GM18909 (cell line): ENCODE measurements at regions not wholly inside any gene's neighbourhood (a gene's known extent, or its start where the extent isn't known, plus 50 kb on each side); places are given as distances from the start of the nearest gene placed in this dataset.
"Not testable (repeated sequence)": the region's sequence is repeated elsewhere in the genome, so short reads cannot be mapped to it uniquely, and the experiment has no call there.

Experiments used
- ATAC-seq: cut with Tn5 transposase; IDR thresholded peaks from one replicate; pipeline ENCODE4 v1.9.1; 2021; ENCODE audit warnings: mild to moderate bottlenecking; ENCODE audit not compliant: unreplicated experiment, poor library complexity

DNA sequence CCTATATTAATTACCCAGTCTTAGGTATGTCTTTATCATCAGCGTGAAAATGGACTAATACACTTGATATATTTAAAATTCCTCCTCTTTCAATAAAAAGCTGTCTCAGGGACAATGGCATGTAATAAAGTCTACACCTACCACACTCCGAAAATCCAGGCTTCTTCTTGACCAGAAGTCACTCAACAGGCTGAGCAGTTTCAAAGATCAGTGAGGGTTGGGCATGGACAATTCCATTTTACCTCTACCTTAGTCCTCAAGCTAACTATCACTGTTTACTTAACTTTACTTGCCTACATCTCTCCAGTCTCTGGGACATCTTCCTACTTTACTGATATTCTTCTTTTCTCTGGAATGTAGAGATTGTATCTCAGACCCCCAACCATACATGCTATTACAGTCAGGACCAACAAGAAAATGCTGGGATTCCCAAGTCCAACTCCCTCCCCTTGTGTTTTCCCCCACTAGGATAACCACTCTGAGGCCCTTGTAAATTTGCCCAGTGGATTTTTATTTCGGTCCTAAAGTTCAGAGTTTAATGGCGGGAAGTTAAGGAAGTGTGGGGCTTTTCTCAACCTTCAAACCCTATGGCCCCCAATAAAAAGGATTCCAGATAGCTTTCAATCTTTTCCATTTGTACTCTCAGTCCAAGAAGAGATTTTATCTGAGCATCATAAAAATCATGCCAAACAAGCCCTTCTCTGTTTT is 137.1 kb upstream of the TSC22D2 start:
- ATAC-seq: no peak

DNA sequence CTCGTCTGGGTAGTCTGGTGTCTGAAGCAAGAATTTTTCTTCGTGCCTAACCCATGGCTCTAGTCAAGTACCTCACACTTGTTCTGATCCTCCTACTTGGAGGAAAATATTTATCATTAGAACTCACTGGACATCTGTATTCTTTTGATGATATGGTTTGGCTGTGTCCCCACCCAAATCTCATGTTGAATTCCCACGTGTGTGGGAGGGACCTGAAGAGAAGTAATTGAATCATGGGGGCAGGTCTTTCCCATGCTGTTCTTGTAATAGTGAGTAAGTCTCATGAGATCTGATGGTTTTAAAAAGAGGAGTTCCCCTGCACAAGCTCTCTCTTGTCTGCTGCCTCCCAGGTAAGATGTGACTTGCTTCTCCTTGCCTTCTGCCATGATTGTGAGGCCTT is 137.7 kb upstream of the TSC22D2 start:
- not testable (repeated sequence) for ATAC-seq

DNA sequence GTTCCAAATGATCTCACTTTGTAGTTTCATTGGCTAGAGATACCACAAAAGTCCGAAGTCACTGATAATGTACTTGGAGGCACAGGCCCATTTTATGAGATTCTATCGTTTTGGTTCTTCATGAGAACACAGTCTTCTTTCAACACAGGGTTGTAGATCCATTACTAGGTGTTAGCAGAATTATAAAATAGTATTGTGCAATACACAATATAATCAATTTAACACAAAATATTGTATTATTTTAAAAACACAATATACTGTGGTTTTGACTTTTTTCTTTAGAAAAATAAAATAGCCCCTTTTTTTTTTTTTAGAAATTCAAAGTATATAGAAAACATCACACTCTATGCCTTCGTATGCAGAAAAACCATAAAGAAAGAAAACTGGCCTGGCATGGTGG is 138.6 kb upstream of the TSC22D2 start:
- ATAC-seq: no peak

DNA sequence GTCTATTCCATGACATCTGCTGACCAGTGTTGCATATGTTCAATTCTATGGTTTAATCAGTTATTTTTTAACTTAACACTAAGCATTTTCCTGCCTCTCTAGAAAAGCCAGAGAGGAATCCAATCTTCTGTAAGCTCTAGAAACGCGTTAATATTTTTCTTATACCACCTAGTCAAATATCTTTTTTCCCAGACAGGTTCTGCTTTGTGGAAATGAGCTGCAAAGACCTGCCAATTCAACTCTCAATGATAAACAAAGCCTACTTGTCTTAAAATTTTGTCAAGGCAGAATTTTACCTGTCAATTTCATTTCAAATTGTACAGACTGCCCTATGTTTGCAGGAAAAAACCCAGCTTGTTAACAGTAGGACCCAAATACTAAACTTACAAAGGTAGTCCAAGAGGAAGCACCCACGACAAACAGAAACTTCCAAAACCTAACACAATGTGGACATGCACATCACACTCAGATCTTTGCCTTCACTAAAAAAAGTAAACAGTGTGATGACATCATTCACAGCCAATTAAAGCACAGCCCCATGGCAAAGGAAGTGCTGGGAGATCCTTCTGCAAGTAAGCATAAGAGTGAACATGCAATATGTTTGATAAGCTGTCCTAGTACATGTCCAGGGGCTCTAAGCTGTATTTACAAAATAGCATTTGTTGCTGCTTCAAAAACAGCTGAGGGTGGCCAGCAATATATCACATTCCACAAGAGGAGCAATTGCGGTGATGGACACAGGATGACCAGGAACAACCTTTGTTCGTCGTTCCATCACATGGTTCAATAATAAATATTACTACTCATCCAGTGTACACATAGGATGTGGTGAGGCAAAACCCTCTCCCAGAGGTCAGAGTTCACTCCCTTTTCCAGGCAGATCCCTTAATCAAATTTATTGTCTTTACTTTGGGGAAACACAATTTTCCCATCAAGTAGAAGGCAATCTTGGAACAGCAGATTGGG is 139.4 kb upstream of the TSC22D2 start:
- no peak for ATAC-seq

DNA sequence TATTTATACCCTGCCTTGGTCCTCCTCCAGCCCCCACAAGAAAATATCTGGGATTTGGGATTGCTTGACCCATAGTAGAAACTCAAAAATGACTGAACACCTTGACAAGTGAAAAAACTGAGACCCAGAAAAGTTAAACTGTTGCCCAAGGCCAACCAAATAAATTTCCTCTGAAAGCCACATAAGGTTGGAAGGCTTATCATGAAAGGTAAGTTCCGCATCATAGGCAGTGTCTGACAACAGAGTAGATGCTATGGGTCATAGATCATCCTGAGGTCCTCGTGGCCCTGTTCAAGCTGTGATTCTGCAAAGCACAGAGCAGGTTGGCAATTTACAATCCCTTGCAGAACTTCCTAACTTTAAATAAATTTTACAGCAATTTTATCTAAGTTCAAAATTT is 140.8 kb upstream of the TSC22D2 start:
- ATAC-seq: no peak

DNA sequence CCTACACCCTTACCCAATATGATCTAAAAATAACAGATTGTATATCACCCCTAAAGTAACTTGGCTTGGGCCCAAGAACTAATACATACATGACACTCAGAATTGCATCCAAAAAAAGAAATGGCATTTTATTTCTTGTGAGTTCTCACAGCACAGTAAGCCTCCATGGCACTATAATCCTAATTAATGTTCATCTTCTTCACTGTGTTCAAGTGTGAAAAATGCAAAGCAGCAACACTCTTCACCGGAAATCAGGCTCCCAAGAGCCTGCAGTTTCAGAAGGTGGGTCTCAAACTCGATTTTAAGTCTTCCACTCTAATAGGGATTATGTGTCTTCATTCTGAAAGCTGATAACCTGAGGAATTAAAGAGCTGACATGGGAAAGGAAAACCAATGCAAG is 142.8 kb upstream of the TSC22D2 start:
- ATAC-seq: no peak

DNA sequence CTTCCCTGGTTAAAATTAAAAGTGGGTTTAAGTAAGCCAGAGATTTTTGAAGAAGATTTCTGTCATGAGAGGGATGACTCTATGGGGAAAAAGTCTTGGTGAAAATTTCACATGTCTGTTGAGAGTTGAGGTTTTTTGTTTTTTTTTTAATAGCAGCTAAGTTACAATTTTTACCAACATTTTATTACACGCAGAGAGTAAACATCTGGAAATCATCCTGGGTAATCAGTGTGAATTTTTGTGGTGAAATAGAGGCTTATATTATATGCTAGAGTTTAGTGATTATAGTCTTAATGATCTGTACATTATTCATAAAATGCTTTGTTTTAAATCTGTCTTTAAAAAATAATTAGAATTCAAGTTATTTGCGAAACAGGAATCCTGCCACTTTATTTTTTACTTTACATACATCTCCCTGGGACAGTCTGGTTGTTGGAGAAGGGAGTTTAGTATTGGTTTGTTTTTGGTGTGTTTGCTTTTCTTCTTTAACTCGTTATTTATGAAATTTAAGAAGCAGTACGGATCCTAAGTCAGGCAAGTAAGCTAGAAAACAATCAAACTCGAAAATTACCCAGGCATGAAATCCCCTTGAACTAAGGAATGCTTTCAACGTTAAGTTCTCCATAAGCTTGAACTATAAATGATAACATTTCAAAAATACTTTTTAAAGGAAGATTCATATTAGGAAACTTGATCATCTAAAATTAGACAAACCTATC is 143.4 kb upstream of the TSC22D2 start:
- no peak for ATAC-seq

DNA sequence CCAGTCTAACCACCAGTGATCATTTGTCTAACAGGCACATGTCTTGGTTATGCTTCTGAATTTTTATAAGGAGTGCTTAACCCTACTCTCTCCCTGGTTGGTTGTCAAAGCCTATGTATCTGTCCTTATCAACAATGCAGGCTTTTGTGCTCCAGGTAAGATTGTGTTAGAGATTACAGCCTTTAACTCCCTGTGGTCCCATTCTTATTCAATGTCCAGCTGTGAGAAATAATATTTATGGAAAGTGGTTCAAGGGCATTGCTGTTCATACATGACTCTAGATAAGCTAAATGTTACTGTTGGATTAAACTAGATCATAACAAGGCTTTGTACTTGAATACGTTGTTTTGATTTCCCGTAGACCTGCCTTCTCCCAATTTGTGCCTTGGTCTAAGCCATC is 146.1 kb upstream of the TSC22D2 start:
- ATAC-seq: no peak

DNA sequence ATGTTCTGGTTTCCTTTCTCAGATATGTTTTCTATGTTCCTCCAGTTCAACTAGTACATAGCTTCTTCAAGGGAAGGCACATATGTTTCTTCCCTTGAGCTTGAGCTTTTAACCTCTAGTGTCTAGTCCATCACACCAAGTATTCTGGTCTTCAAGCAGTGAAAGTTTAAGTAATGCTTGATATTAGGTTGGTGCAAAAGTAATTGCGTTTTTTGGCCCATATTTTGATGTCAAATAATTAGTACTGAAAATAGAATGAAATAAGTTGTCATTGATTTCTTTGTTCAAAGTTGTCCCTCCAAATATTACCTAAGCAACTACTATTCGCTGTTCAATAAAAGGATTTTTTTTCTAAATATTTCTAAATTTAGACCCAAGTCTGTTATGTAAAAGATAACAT is 146.7 kb upstream of the TSC22D2 start:
- no peak for ATAC-seq

DNA sequence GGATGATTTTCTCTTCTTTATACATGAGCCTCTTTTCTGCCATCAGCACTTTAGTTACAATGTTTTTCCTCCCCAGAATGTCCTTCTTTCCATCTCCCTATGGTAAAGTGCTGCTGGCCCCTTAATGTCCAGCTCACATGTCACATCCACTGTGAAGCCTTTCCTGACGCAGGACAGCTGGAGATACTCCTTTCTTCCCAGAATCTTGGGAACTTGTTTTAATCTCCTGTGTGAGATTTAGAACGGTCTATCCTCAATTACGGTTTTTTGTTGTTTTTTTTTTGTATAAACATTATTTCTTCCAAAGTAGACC is 147.7 kb upstream of the TSC22D2 start:
- no peak for ATAC-seq

DNA sequence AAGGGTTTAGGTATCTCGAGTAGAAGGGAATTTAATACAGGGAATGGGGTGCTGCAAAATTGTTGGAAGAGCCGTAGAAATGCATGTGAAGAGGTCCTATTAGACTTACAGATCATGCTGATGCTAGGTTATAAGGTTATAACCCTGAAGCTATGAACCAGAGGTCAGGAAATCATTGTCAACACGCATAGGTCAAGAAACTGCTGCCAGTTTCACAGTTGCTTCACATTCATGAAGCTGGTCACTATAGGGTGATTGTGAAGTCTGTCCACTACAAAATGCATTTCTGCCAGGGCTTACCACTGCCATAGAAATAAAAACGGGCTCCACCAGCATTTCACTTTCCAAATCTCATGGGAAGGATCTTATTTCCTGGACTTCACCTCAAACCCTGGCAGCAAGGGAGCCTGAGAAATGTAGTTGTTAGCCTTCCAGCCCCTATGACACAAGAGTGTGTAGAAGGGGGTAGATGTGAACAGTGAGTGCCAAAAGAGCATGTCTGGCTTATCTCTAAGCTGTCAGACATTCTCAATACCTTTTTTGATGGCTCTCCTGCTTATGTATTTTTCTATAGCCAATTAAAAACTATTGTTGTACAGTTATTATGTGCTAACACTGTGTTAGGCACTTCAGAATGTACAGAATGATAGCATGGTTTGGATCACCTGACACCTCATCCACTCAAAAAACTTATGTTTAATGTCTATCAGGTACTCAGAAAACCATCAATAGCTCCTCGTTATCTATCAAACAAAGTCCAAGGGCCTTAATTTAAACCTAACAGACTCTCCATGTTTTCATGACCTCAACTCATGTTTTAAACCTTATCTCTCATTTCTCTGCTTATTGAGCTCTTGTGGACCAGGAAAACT is 148.3 kb upstream of the TSC22D2 start:
- ATAC-seq: no peak

DNA sequence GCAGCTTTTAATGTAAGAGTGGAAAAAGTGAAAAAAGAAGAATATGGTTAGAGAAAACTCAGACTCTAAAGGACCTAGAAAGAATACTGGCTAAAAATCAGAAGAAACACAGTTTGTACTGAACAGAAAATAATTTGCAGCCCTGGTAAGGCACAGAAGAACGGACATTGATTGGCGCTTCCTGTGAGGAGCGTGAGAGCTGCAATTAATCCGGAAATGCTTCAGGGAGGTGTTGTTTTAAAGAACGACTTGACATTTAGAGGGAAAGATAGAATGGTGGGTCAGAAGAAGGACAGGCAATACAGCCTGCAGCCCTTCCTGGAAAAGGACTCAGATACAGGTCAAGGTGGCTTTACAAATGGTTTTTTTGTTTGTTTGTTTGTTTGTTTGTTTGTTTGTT is 151.3 kb upstream of the TSC22D2 start:
- no peak for ATAC-seq

DNA sequence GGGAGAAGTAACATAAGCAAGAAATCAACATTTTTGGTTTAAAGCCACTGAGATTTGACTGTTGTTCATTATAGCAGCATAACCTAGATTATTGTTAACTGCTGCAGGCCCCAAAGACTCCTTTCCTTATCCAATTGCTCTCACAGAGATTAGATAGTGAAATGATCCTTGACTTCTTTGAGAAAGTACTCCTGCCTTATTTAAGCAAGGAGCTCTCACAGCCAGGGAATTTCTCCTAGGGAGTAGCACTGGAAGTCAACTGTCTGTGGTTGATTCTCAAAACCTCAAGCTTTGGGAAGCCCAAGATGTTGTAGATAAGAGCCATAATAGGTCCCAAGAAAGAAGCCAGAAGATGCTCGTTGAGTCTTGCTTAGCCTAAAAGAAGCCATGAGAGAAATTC is 151.8 kb upstream of the TSC22D2 start:
- no peak for ATAC-seq

DNA sequence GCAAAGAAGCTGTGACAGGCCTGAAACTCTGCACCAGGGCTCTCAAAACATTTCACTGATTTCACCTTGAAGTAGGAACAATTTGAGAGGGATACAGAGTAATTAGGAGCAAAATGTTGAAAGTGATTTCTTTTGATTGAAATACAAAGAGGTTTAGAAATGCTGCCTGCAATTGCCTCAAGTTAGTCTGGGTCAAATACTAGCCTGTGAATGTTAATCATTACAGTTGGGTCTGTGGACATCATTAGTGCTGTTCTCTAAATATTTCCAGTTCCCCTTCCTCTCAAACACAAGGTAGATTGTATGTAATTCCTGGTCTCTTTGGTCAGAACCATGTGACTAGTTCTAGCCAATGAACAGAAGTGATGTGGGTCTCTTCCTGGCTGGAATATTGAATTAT is 152.3 kb upstream of the TSC22D2 start:
- no peak for ATAC-seq

DNA sequence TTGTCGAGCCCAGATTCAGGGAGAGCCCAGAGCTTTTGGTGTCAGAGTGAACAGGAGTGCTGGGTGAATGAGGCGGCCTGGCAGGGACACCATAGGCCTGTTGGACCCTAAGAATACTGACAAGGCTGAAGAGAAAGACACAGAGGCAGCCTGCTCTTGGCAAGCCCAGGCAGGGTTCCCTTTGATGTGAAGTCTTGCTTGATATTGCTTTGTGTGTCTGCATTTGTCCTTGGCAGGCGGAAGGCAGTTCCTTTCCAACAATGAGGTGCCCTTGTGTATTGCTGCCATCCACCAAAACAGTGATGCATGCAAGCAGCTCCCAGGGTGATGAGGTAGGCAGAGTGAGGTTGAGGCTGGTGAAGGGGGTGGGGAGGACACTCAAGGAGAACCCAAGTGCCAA is 152.7 kb upstream of the TSC22D2 start:
- no peak for ATAC-seq

DNA sequence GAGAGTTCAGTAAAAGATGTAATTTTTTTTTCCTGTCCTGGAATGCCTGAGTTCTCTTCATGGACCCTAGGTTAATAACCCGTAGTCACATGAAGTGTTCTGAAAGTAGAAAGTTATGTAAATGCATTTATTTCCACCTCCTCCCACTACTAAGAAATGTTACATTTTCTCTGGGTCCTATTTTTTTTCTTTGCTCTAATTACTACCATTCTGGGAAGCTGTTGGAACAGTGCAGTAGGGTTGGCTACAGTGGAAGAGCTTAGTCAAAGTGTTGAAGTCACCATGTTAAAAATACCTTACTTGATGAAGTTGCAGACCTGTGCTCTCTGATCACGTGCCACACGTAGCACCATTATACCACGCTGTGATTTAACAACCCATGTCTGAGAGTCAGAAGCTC is 153.8 kb upstream of the TSC22D2 start:
- no peak for ATAC-seq

DNA sequence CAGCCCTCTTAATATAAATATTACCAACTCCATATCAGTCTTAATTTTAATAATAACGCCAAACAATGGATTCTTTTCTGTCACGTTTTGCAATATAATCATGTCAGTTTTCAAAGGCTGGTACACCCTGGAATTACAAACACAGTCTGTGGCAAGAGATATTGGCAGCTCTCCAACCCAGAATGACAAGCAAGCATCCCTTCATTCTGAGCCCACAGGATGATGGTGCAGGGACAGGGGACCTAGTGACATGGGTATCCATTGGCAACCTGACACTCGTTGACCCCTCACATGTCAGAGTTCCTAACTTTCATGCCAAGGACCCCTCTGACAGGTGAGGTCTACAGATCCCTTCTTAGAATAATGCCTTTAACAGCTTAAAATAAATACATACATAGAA is 154.5 kb upstream of the TSC22D2 start:
- no peak for ATAC-seq

DNA sequence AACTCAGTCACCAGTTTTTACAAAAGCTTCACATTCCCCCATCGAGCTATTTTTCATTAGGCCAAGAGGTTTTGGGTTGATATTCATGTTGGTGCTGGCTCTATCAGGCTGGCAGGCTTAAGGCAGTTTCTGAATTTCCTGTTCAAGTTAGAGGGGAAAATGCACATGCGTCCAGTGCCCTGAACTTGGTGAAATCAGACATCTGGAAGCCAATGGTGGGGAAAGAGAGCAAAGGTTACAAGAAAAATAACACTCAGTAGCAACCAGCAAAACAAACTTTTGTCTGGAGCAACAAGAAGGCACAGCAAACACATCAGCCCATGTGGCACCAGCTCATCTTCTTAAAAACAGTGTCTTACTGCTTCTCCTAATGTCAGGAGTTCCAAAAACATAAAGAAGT is 155.6 kb upstream of the TSC22D2 start:
- no peak for ATAC-seq

DNA sequence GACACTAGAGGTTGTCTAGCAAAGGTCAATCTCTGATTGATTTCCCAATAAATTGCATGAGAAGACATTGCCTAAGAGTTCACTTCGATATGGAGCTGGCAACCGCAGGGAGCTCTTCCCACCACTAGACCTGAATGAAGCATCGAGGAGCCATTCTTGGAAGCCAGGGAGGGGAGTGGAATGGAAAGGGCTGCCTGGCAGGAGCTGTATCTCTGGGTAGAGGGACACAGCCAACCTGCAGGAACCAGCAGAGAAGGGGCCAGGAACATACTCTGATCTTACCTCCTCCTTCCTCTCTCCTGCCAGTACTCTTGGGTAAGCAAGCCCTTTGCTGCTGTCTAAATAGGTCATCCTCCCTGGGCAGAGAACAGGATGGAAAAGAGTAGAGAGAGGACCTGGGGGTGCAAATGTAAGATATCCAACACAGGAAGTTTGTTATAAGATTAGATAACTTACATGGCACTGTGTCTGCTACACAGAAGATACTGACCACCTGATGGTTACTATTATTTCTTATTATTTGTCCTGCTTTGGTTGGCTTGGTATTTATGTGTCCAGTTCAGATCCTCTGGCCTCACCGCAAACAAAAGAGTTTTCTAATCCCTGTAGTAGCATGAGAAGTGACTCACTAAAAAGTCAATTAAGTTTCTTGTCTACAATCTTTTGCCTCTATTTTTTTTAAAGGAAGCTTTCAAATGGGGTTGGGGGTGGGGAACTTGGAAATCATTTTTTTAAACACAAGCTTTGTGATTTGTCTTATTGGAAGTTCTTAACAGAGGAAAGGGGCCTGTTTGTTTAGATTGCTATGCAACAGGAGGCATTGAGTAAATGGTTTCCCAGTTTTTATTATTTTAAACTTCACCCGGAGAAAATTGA is 156.7 kb upstream of the TSC22D2 start:
- ATAC-seq: no peak
